Loucy (cell line): ENCODE measurements at regions not wholly inside any gene's neighbourhood (a gene's known extent, or its start where the extent isn't known, plus 50 kb on each side); places are given as distances from the start of the nearest gene placed in this dataset.

Source experiments
- H2AFZ ChIP-seq: fragments of 200-600 bp; sonication (generic); 2 replicates; pipeline ENCODE4 v1.6.0; 2016; ENCODE audit warnings: antibody characterized with exemption, mild to moderate bottlenecking, low read length, moderate library complexity
- H3F3A ChIP-seq: fragments of 200-600 bp; 2 replicates; pipeline ENCODE4 v1.6.0; 2016; ENCODE audit warnings: antibody characterized with exemption, low read depth, mild to moderate bottlenecking
- H3K27me3 ChIP-seq: fragments of 200-600 bp; sonication (generic); 2 replicates; pipeline ENCODE4 v1.6.1; 2014; ENCODE audit warnings: low read length, mild to moderate bottlenecking; ENCODE audit not compliant: insufficient read depth, poor library complexity, severe bottlenecking
- H3K36me3 ChIP-seq: fragments of 200-600 bp; sonication (generic); 2 replicates; pipeline ENCODE4 v1.6.1; 2016; ENCODE audit warnings: low read length; ENCODE audit not compliant: insufficient read depth
- H3K4me1 ChIP-seq: fragments of 200-600 bp; sonication (generic); 2 replicates; pipeline ENCODE4 v1.5.1; 2014; ENCODE audit warnings: low read length, mild to moderate bottlenecking; ENCODE audit not compliant: insufficient read depth, poor library complexity, severe bottlenecking
- H3K4me2 ChIP-seq: fragments of 200-600 bp; sonication (generic); 2 replicates; pipeline ENCODE4 v1.6.0; 2014; ENCODE audit warnings: antibody characterized with exemption, low read length, low read depth, mild to moderate bottlenecking; ENCODE audit not compliant: poor library complexity, severe bottlenecking
- H3K4me3 ChIP-seq: fragments of 200-600 bp; sonication (generic); 2 replicates; pipeline ENCODE4 v1.5.1; 2014; ENCODE audit warnings: low read length, mild to moderate bottlenecking, mixed read lengths; ENCODE audit not compliant: poor library complexity, severe bottlenecking
- H3K79me2 ChIP-seq: fragments of 200-600 bp; sonication (generic); 2 replicates; pipeline ENCODE4 v1.6.1; 2014; ENCODE audit warnings: low read length; ENCODE audit not compliant: insufficient read depth
- H3K9ac ChIP-seq: fragments of 200-600 bp; sonication (generic); 2 replicates; pipeline ENCODE4 v1.6.0; 2014; ENCODE audit warnings: mild to moderate bottlenecking, low read depth, low read length, moderate library complexity; ENCODE audit not compliant: poor library complexity, severe bottlenecking
- H3K9me2 ChIP-seq: fragments of 200-600 bp; sonication (generic); replicated peaks from 2 replicates; pipeline ENCODE4 v1.6.1; 2016; ENCODE audit warnings: low read depth, low read length, mixed read lengths
- H3K9me3 ChIP-seq: fragments of 200-600 bp; sonication (generic); 2 replicates; pipeline ENCODE4 v1.6.1; 2014; ENCODE audit warnings: mild to moderate bottlenecking, antibody characterized with exemption, low read length, low read depth; ENCODE audit not compliant: insufficient read depth
- H4K20me1 ChIP-seq: fragments of 200-600 bp; sonication (generic); 2 replicates; pipeline ENCODE4 v1.6.0; 2014; ENCODE audit warnings: antibody characterized with exemption, low read length, mild to moderate bottlenecking; ENCODE audit not compliant: insufficient read depth, poor library complexity, severe bottlenecking
- CTCF ChIP-seq: fragments of 200-600 bp; sonication (generic); conservative IDR thresholded peaks from 2 replicates; pipeline ENCODE4 v1.5.1; 2014; ENCODE audit warnings: mild to moderate bottlenecking, antibody characterized with exemption, low read length
- EZH2phosphoT487 ChIP-seq: fragments of 200-600 bp; IDR thresholded peaks from 2 replicates; pipeline ENCODE4 v1.6.1; 2018; ENCODE audit warnings: antibody characterized with exemption, mild to moderate bottlenecking, moderate library complexity, borderline replicate concordance

DNA sequence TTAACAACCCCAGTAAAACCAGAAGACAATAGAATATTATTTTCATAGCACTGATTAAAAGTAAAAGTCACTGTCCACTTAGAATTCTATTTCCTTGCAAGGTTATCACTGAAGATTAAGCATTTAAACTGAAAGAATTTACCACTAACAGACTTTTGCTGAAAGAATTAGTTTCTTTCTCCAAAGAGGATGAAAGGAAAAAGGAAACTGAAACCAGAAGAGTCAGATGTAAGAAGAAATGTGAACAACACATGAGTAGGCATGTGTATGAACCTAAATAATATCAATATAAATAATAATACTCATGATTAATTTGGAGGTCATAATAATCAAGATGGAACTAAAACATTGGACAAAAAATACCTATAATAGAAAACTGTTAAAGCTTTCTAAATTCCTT lies 82.4 kb upstream of the KLHL29 start:
- Histone ChIP-seq H3K36me3 (no peaks in the 10 kb centered on the region), H3K9me2 (no peaks in the 10 kb centered on the region), H3K4me2 (no peak overlapping the region), H3K9me3 (no peaks in the 10 kb centered on the region), H3K27me3 (no peaks in the 10 kb centered on the region), H3K4me3 (no peak overlapping the region), H3F3A (no peaks in the 10 kb centered on the region), H4K20me1 (no peaks in the 10 kb centered on the region), H2AFZ (no peak overlapping the region), H3K4me1 (no peaks in the 10 kb centered on the region), H3K79me2 (no peaks in the 10 kb centered on the region), H3K9ac (no peak overlapping the region)
- TF ChIP-seq CTCF (no peak), EZH2phosphoT487 (no peak)

DNA sequence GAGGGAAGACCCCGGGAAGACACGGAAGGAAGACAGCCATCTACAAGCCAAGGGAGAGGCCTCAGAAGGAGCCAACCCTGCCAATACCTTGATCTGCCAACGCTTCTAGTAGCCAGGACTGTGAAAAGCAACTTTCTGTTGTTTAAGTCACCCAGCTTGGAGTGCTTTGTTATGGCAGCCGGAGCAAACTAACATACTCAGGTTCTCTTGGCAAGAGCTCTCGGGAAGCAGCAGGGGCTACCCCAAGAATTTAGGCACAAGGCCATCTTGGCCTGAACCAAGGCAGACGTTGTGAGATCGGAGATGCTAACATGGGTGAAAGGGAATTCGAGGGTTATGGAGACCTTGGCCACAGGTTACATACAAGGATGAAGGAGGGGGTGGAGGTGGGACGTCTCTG lies 78.6 kb upstream of the KLHL29 start:
- Histone ChIP-seq H3K4me3 (no peak overlapping the region), H4K20me1 (no peaks in the 10 kb centered on the region), H3K36me3 (no peaks in the 10 kb centered on the region), H3K4me2 (no peak overlapping the region), H3K4me1 (no peaks in the 10 kb centered on the region), H3F3A (no peaks in the 10 kb centered on the region), H3K27me3 (no peaks in the 10 kb centered on the region), H3K9me3 (no peaks in the 10 kb centered on the region), H3K9ac (no peak overlapping the region), H3K79me2 (no peaks in the 10 kb centered on the region), H2AFZ (no peak overlapping the region), H3K9me2 (no peaks in the 10 kb centered on the region)
- TF ChIP-seq EZH2phosphoT487 (no peak), CTCF (no peak)

GRCh38 chr2:23311186-23311585 lies 73.8 kb upstream of the KLHL29 start:
- Histone ChIP-seq H3K27me3 (no peaks in the 10 kb centered on the region), H3K4me2 (no peak overlapping the region), H4K20me1 (no peaks in the 10 kb centered on the region), H3K4me1 (no peaks in the 10 kb centered on the region), H3K4me3 (no peak overlapping the region), H3K79me2 (no peaks in the 10 kb centered on the region), H3K36me3 (no peaks in the 10 kb centered on the region), H3F3A (no peaks in the 10 kb centered on the region), H3K9me3 (no peaks in the 10 kb centered on the region), H3K9ac (no peak overlapping the region), H2AFZ (no peak overlapping the region), H3K9me2 (no peaks in the 10 kb centered on the region)
- TF ChIP-seq EZH2phosphoT487, result no peak
- no peak for TF ChIP-seq CTCF
